GM23248 (cell line): ENCODE measurements at regions not wholly inside any gene's neighbourhood (a gene's known extent, or its start where the extent isn't known, plus 50 kb on each side); places are given as distances from the start of the nearest gene placed in this dataset.

Experiments used
- EZH2 ChIP-seq: fragments of 200-600 bp; sonication (generic); IDR thresholded peaks from 2 replicates; pipeline ENCODE4 v1.6.1; 2018; ENCODE audit warnings: antibody characterized with exemption, mild to moderate bottlenecking; ENCODE audit not compliant: insufficient read depth, poor library complexity, severe bottlenecking
- EZH2phosphoT487 ChIP-seq: fragments of 200-600 bp; sonication (generic); IDR thresholded peaks from 2 replicates; pipeline ENCODE4 v1.6.1; 2018; ENCODE audit warnings: antibody characterized with exemption, moderate library complexity, mild to moderate bottlenecking, low read depth; ENCODE audit not compliant: insufficient read depth

DNA sequence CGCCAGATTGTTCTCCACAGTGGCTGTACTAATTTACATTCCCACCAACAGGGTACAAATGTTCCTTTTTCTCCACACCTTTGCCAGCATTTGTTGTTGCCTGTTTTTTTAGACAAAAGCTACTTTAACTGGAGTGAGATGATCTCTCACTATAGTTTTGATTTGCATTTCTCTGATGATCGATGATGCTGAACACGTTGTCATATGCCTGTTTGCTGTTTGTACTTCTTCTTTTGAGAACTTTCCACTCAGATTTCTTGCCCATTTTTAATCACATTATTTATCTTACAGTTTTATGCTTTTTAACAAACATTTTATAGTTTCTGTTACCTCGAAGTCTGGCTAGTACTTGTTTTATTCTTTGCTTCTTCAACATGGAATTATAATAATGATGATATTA, 643.7 kb upstream of the ALCAM start:
- no peak for TF ChIP-seq EZH2phosphoT487
- TF ChIP-seq EZH2, result no peak
